ENCODE measurements at regions not wholly inside any gene's neighbourhood (a gene's known extent, or its start where the extent isn't known, plus 50 kb on each side); places are given as distances from the start of the nearest gene placed in this dataset.
A peak's percentile ranks its signal among the peaks of the same experiment; 100 is the strongest.

GRCh38 chr4:176443117-176443516 is 123.4 kb downstream of the SPCS3 start:
- DNase-seq, result no peak

DNA sequence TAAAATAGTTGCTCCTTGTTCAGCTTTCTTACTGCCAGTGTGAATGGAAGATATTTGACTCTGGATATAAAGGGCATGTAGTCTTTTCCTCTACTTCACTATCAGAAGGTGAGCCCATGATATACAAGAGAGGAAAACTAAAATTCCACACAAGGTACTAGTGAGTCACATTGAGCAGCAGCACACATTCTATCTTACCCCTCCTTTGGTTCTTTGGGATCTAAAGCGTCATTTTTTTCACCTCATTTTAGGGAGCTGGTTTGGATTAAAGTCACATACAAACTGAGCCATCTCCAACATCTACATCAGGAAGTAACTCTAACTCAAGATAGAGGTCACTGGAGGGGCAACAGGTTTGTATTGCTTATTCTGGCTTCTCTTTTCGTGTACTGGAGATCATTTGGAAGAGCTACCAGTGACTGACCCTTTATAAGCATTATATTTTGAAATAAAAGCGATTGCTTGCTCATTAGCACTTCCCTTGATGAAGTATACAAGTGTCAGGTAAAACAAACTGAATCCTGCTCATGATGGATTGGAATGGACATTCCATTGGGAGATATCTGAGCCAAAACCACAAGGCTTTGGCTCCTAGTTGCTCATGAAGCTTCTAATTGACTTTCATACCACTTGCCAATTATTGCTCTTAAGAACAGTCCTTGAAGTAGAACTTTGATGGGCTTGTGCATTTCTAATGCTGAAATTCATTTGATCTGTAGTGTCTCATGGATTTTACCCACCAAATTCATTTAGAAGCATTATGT is 124.1 kb downstream of the SPCS3 start:
- DNase-seq, result no peak

DNA sequence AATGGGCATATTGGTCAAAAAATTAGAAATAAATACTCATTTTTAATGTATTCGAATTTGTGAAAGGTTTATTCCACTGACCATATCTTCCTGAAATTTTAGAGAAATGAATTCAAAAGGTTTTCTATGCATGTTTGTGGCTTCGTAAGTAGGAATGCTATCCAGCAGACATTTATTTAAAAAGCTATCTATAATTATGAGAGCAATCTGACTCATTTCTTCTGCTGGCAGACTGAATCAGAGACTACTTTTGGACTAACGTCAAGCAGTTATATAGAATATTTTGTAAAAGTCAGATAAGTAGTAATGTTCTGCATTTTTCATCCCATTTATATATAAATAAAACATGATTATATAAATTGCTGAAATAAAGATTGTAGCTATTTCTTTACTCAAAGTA is 125.0 kb downstream of the SPCS3 start:
- DNase-seq, result no peak

DNA sequence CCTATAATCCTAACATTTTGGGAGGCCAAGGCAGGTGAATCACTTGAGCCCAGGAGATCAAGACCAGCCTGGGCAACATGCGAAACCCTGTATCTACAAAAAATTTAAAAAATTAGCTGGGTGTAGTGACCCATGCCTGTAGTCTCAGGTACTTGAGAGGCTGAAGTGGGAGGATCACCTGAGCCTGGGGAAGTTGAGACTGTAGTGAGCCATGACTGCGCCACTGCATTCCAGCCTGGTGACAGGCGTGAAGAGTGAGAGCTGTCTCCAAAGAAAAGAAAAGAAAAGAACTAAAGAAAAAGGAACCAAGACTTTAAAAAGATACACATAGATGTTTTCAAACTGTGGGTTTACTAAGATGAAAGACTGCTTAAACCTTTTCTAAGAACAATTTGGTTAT is 129.0 kb downstream of the SPCS3 start:
- DNase-seq, result no peak

GRCh38 chr4:176451443-176451842 is 131.7 kb downstream of the SPCS3 start:
- DNase-seq, result peak in 47 of 56 donors; percentile 1 to 83 (median 41)

- no peak for DNase-seq
Observed at GRCh38 chr4:176453079-176453478, 133.3 kb downstream of the SPCS3 start.

GRCh38 chr4:176453658-176454057 is 133.9 kb downstream of the SPCS3 start:
- DNase-seq, result no peak

DNA sequence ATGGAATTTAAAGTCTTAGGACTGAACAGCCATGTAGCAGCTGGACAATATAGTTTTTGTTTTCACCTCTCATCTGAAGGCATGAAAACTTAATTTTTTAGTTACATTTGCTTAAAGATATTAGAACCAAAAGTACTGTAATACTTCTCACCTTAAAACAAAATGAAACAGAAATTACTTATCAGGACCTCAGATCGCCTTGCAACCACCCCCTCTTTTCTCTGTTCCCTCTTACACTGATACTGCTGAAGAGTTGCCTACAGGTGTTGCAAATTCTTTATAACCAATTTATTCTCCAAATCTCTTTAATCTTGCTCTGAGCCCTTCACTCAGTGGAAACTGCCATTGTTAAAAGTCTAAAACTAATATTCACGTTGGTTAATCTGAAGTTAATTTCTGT is 145.0 kb downstream of the SPCS3 start:
- no peak for DNase-seq

DNA sequence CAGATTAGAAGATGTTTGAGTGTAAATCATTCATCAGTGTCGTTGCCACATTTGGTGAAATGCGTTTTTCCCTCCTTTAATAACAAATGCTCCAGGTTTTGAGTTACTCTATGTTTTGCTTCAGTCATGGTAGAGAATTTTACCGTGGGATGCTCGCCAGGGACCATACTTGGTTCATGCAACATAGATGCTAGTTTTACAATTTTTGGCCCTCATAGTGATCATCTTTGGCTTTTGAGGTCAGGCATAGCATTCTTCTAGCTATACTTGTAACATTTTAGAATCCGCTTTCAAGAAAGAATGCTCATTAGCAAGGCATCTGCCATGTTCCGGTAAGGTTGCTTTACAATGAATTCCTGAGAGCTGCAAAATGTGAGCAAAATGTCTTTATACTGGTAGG is 147.2 kb downstream of the SPCS3 start:
- DNase-seq, result no peak

- no peak for DNase-seq
Observed at GRCh38 chr4:176469546-176469945, 149.8 kb downstream of the SPCS3 start.

DNA sequence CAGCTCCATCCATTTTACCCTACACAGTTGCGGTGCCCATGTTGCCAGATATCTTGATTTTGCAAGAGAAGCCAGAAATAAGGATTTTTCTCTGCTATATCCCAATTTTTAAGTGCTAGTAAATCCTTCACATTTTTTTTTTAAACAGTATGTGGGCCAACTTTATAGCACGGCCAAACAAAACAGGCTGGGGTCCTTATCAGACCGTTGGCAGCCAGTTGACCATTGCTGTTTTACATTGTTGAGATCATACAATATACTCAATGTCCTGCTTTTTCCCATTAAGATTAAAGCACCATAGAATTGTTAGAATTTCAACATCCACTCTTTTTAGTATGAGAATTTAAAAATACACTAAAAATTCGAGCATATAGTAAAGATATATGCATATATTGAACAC is 150.9 kb downstream of the SPCS3 start:
- DNase-seq, result no peak

GRCh38 chr4:176475067-176475466 is 155.3 kb downstream of the SPCS3 start:
- no peak for DNase-seq

DNA sequence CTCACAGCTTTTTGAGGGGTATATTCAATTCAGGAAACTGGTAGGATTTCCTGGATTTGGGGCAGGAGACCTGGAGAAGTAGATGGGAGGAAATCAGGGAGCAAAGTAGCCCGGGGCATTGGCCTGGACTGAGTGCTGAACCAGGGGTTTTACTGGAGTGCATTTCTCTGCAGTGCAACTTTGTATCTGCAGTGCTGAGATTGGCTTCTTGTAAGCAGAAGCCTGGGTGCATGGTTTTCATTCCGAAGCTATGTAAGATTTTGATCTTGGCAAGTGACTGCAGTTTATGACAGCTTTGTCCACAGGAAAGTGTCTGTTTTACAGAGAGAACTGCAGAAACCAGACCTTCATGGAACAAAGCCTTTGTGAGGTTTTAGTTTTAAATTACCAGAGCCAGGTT is 158.3 kb downstream of the SPCS3 start:
- no peak for DNase-seq

- DNase-seq, result no peak
Observed at GRCh38 chr4:176479767-176480166, 160.0 kb downstream of the SPCS3 start.

DNA sequence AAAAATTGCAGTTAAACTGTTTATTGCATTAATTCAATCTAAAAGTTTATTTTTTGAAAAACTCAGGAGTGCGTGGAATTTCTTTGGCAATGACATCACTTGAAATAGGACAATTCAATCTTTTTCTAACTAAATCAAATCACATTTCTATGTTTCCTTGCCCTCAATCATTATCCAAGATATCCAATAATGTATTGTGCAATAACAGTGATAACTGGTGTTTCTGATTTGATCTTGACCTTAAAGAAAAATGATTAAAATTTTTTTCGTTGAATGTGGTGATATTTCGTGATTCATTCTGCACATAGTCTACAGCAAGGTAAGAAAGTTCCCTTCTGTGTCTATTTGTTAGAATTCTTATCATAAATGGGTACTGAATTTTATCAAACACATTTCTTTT is 163.2 kb downstream of the SPCS3 start:
- no peak for DNase-seq

GRCh38 chr4:176484301-176484984 is 164.7 kb downstream of the SPCS3 start:
- DNase-seq, result no peak

DNA sequence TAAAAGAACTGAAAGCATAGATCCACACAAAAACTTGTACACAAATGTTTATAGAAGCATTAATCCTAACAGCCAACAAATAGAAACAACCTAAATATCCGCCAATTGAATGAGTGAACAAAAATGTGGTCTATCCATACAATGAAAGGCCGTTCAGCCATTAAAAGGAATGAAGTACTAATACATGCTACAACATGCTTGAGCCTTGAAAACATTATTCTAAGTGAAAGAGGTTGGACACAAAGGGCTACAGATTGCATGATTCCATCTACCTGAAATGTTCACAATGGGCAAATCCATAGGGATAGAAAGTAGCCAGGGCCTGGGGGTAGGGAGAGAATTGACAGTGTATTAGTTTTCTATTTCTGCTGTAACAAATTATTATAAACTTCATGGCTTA is 169.2 kb downstream of the SPCS3 start:
- no peak for DNase-seq

DNA sequence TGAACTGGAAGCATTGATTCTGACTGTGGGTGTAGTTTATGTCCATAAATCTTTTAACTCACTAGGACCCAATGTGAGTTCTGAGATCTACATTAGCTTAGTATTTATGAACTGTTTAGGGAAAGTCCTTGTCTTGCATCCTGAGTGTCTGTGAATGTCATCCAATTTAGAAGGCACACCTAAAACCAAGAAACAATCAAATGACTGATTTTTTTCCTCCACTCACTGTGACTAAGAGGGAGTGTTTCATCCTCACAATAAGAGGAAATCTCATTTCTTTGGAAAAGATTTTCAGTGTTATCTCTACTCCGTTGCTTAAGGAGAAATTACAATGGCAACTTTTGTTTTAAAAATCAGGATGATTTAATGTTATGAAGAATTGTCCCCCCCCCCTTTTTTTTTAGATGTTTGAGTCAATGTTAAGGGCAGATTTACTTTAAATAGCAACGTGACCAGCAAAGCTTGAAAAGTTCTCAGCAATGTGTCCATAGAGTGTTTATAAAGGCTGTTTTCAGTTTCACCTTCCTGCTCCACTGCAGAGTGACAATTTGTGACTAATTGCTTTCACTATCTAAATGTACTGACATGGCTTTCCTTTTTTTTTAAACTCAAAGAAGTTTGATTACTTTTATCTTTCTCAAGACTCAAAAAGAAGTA is 173.0 kb downstream of the SPCS3 start:
- no peak for DNase-seq

DNA sequence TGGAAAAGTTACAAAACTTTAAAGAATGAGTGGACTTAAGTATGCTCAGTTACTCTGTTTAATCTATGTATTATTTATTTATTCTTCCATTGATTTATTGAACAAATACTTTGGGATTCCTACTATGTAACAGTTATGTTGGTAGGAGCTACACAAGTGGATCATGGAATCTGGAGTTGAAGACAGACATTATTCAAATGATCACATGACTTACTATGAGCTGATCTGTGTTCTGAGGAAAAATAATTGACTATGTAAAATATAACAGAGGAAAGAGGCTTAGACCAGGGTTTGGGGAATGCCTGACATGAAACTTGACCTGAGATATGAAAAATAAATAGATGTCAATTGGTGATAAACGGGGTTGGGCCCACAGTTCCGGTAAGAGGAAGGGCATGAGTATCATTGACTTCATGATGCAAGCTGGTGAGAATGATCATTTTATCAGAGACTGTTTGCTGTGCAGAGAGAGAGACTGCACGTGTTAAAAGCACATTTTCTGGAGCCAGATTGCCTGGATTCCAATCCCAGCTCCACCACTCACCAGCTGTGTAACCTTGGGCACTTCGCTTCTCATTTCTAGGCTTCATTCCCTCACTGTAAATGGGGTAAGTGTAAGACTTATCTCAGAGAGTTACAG is 179.0 kb downstream of the SPCS3 start:
- no peak for DNase-seq

GRCh38 chr4:176499518-176499917 is 179.8 kb downstream of the SPCS3 start:
- no peak for DNase-seq

DNA sequence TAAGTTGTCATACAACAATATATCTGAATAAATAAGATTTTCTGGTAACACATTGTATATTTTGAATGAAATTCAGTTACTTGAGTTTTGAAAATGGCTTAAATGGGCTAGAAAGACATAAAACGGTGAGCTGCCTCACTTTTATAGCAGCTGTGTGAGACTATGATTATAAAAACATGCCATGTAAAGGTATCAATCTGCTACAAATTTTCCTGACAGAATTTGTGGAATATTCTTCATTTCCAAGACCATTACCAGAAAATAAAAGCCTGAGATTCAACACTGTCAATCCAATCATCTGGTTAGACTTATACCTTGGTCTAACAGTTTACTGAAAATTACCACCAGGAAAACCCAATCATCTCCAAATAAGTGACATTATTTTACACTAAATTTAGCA is 181.1 kb downstream of the SPCS3 start:
- no peak for DNase-seq

DNA sequence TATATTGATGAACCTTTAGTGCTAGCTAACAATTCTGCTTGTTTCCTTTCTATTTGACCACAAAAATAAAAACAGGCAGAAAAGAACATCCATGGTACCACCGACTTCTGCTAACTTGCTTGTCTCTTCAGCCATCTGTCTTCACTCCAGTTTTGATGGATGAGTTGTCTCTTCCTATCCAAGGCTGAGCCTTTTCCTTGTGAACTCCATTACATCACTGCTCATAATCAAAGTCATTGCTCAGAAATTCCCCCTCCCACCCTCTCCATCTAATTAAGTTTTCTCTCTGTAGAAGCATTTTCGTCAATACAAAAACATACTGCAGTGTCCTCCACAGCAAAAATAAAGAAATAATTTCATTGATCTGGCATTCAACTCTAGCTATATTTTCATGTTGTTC is 184.4 kb downstream of the SPCS3 start:
- DNase-seq, result no peak
